OCI-LY7 (cell line): ENCODE measurements at regions not wholly inside any gene's neighbourhood (a gene's known extent, or its start where the extent isn't known, plus 50 kb on each side); places are given as distances from the start of the nearest gene placed in this dataset.

ENCODE experiments used
- EZH2phosphoT487 ChIP-seq: fragments of 200-600 bp; sonication (generic); IDR thresholded peaks from 2 replicates; pipeline ENCODE4 v1.6.1; 2018; ENCODE audit warnings: low read depth, borderline replicate concordance, mild to moderate bottlenecking, mixed run types, antibody characterized with exemption, low read length, moderate library complexity, mixed read lengths
- TF ChIP-seq, protein P1 (sequence below): fragments of 200-600 bp; sonication (generic); conservative IDR thresholded peaks from 2 replicates; pipeline ENCODE4 v1.5.1; 2014; ENCODE audit warnings: mild to moderate bottlenecking, antibody characterized with exemption, low read length, moderate library complexity, mixed read lengths

DNA sequence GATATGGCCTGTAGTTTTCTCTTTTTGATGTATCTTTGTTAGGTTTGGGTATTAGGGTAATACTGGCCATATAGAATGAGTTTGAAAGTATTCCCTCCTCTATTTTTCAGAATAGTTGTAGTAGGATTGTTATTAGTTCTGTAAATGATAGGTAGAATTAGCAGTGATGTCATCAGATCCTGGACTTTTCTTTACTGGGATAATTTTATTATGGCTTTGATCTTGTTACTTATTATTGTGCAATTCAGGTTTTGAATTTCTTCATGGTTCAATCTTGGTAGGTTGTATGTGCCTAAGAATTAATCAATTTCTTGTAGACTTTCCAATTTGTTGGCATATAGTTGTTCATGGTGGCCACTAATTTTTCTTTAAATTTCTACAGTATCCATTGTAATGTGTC, 916.6 kb downstream of the CCDC85A start:
- TF ChIP-seq, protein P1, sequence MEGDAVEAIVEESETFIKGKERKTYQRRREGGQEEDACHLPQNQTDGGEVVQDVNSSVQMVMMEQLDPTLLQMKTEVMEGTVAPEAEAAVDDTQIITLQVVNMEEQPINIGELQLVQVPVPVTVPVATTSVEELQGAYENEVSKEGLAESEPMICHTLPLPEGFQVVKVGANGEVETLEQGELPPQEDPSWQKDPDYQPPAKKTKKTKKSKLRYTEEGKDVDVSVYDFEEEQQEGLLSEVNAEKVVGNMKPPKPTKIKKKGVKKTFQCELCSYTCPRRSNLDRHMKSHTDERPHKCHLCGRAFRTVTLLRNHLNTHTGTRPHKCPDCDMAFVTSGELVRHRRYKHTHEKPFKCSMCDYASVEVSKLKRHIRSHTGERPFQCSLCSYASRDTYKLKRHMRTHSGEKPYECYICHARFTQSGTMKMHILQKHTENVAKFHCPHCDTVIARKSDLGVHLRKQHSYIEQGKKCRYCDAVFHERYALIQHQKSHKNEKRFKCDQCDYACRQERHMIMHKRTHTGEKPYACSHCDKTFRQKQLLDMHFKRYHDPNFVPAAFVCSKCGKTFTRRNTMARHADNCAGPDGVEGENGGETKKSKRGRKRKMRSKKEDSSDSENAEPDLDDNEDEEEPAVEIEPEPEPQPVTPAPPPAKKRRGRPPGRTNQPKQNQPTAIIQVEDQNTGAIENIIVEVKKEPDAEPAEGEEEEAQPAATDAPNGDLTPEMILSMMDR: no peak
- no peak for TF ChIP-seq EZH2phosphoT487
